ENCODE measurements at regions not wholly inside any gene's neighbourhood (a gene's known extent, or its start where the extent isn't known, plus 50 kb on each side); places are given as distances from the start of the nearest gene placed in this dataset.

- TF ChIP-seq POLR2A (IDR thresholded peaks at IDR 0.05) (no peak), CTCF (IDR thresholded peaks at IDR 0.05) (no peak)
Observed at GRCh38 chr13:76778853-76779252, 107.4 kb downstream of the KCTD12 start.

Measured in sigmoid colon (tissue), 3 donors.